GM06990 (cell line): ENCODE measurements at regions not wholly inside any gene's neighbourhood (a gene's known extent, or its start where the extent isn't known, plus 50 kb on each side); places are given as distances from the start of the nearest gene placed in this dataset.

Experiments
- DNase-seq: peaks from one replicate; pipeline ENCODE4 v3.0.0-alpha.2; 2011; ENCODE audit not compliant: insufficient read length; ENCODE audit errors: extremely low read depth
- H3K27me3 ChIP-seq: replicated peaks from 2 replicates; pipeline ENCODE4 v1.6.0; 2011; ENCODE audit warnings: low read length; ENCODE audit not compliant: control insufficient read depth, insufficient read depth
- H3K36me3 ChIP-seq: 2 replicates; pipeline ENCODE4 v1.5.1; 2011; ENCODE audit warnings: low read length; ENCODE audit not compliant: control insufficient read depth, insufficient read depth
- H3K4me3 ChIP-seq: replicated peaks from 2 replicates; pipeline ENCODE4 v1.5.1; 2011; ENCODE audit warnings: low read depth, mild to moderate bottlenecking, control low read depth, low read length
- CTCF ChIP-seq: IDR thresholded peaks from 2 replicates; pipeline ENCODE4 v1.5.1; 2011; ENCODE audit warnings: low read length, control low read depth, mild to moderate bottlenecking, inconsistent platforms; ENCODE audit not compliant: insufficient read depth, poor library complexity, severe bottlenecking

- DNase-seq, result no peak
- no peak for TF ChIP-seq CTCF
- H3K36me3 ChIP-seq, result no peaks in the 10 kb centered on the region
- H3K27me3 ChIP-seq, result no peaks in the 10 kb centered on the region
- no peak overlapping the region for H3K4me3 ChIP-seq
Measured at GRCh38 chr14:38139926-38140325, 67.8 kb upstream of the SSTR1 start.

GRCh38 chr14:38143170-38143569, 64.5 kb upstream of the SSTR1 start:
- DNase-seq, result no peak
- TF ChIP-seq CTCF, result no peak
- no peak overlapping the region for H3K4me3 ChIP-seq
- no peaks in the 10 kb centered on the region for H3K36me3 ChIP-seq
- H3K27me3 ChIP-seq, result no peaks in the 10 kb centered on the region

GRCh38 chr14:38143659-38144505, 63.8 kb upstream of the SSTR1 start:
- no peak for TF ChIP-seq CTCF
- no peak for DNase-seq
- H3K36me3 ChIP-seq, result no peaks in the 10 kb centered on the region
- H3K27me3 ChIP-seq, result no peaks in the 10 kb centered on the region
- H3K4me3 ChIP-seq, result no peak overlapping the region

GRCh38 chr14:38145142-38145541, 62.6 kb upstream of the SSTR1 start:
- no peaks in the 10 kb centered on the region for H3K36me3 ChIP-seq
- no peak for TF ChIP-seq CTCF
- H3K4me3 ChIP-seq, result no peak overlapping the region
- H3K27me3 ChIP-seq, result no peaks in the 10 kb centered on the region
- no peak for DNase-seq

- no peak for TF ChIP-seq CTCF
- no peaks in the 10 kb centered on the region for H3K27me3 ChIP-seq
- no peaks in the 10 kb centered on the region for H3K36me3 ChIP-seq
- no peak for DNase-seq
- no peak overlapping the region for H3K4me3 ChIP-seq
Measured at GRCh38 chr14:38150075-38150474, 57.6 kb upstream of the SSTR1 start.
